ENCODE measurements at regions not wholly inside any gene's neighbourhood (a gene's known extent, or its start where the extent isn't known, plus 50 kb on each side); places are given as distances from the start of the nearest gene placed in this dataset.

- H3K79me2 ChIP-seq (ENCODE audit: insufficient read depth, low read length), result no peaks in the 10 kb centered on the region
- H3K9me3 ChIP-seq (replicated peaks in 1 of 2; ENCODE audit: control insufficient read depth in 1 of 2, insufficient read depth in 1 of 2, low read length in 2 of 2), result no peaks in the 10 kb centered on the region
- no peak for DNase-seq
- H3K27me3 Mint-ChIP-seq (ENCODE audit: low read depth in 3 of 3), result peaks cover 0 to 2% (median 0%) of the 10 kb centered on the region in 3 donors
- no peak for TF ChIP-seq CTCF (IDR thresholded peaks at IDR 0.05)
- no peaks in the 10 kb centered on the region for H3K36me3 ChIP-seq (replicated peaks in 1 of 2; ENCODE audit: control insufficient read depth in 1 of 2, insufficient read depth in 2 of 2, low read length in 2 of 2)
- no peak overlapping the region for H2AFZ ChIP-seq (ENCODE audit: insufficient read depth, low read depth, low read length, poor library complexity, severe bottlenecking)
- intact Hi-C loops (cut with micrococcal nuclease), result no loop called here
- peaks cover 2 to 14% (median 5%) of the 10 kb centered on the region in 7 donors for H3K9me3 Mint-ChIP-seq
- no peak overlapping the region for H3K4me3 ChIP-seq (replicated peaks in 1 of 3; ENCODE audit: low read depth in 2 of 3, low read length in 3 of 3)
- no peaks in the 10 kb centered on the region for H3K4me1 ChIP-seq (ENCODE audit: control insufficient read depth in 1 of 2, insufficient read depth in 2 of 2, low read length in 2 of 2)
- no peak overlapping the region for H3K27ac ChIP-seq (ENCODE audit: low read depth in 1 of 2, low read length in 2 of 2)
- H3K36me3 Mint-ChIP-seq, result no peaks in the 10 kb centered on the region
- H4K20me1 ChIP-seq (ENCODE audit: insufficient read depth, low read length), result no peaks in the 10 kb centered on the region
- no peaks in the 10 kb centered on the region for H3K4me1 Mint-ChIP-seq
- 81% methylated on average over 3 of the region's 7 CpGs for WGBS (ENCODE audit: insufficient coverage)
- H3K4me2 ChIP-seq (replicated peaks; ENCODE audit: extremely low read depth, low read length, poor library complexity, severe bottlenecking), result no peak overlapping the region
- no peak overlapping the region for H3K9ac ChIP-seq (ENCODE audit: insufficient read depth, low read length, poor library complexity, severe bottlenecking)
- no peak overlapping the region for H3K4me3 Mint-ChIP-seq
- H3K27ac Mint-ChIP-seq, result no peak overlapping the region
- H3K27me3 ChIP-seq (ENCODE audit: control insufficient read depth in 2 of 2, insufficient read depth in 2 of 2, low read length in 2 of 2), result no peaks in the 10 kb centered on the region
Observed at GRCh38 chr14:48598458-48598857, 923.1 kb upstream of the MDGA2 start.

- H3K4me1 ChIP-seq (ENCODE audit: control insufficient read depth in 1 of 2, insufficient read depth in 2 of 2, low read length in 2 of 2), result no peaks in the 10 kb centered on the region
- intact Hi-C loops (cut with micrococcal nuclease), result no loop called here
- no peaks in the 10 kb centered on the region for H3K4me1 Mint-ChIP-seq
- H4K20me1 ChIP-seq (ENCODE audit: insufficient read depth, low read length), result no peaks in the 10 kb centered on the region
- no peak for DNase-seq
- H3K27me3 ChIP-seq (ENCODE audit: control insufficient read depth in 2 of 2, insufficient read depth in 2 of 2, low read length in 2 of 2), result no peaks in the 10 kb centered on the region
- H3K27me3 Mint-ChIP-seq (ENCODE audit: low read depth in 3 of 3), result no peaks in the 10 kb centered on the region
- H3K4me2 ChIP-seq (replicated peaks; ENCODE audit: extremely low read depth, low read length, poor library complexity, severe bottlenecking), result no peak overlapping the region
- no CpG with 5 or more reads among the region's 1 CpG for WGBS (ENCODE audit: insufficient coverage)
- peaks cover 0 to 3% of the 10 kb centered on the region in 2 donors for H3K9me3 ChIP-seq (replicated peaks in 1 of 2; ENCODE audit: control insufficient read depth in 1 of 2, insufficient read depth in 1 of 2, low read length in 2 of 2)
- no peak overlapping the region for H3K27ac Mint-ChIP-seq
- H3K27ac ChIP-seq (ENCODE audit: low read depth in 1 of 2, low read length in 2 of 2), result no peak overlapping the region
- H2AFZ ChIP-seq (ENCODE audit: insufficient read depth, low read depth, low read length, poor library complexity, severe bottlenecking), result no peak overlapping the region
- H3K9ac ChIP-seq (ENCODE audit: insufficient read depth, low read length, poor library complexity, severe bottlenecking), result no peak overlapping the region
- H3K36me3 Mint-ChIP-seq, result no peaks in the 10 kb centered on the region
- no peaks in the 10 kb centered on the region for H3K79me2 ChIP-seq (ENCODE audit: insufficient read depth, low read length)
- no peak overlapping the region for H3K4me3 ChIP-seq (replicated peaks in 1 of 3; ENCODE audit: low read depth in 2 of 3, low read length in 3 of 3)
- H3K36me3 ChIP-seq (replicated peaks in 1 of 2; ENCODE audit: control insufficient read depth in 1 of 2, insufficient read depth in 2 of 2, low read length in 2 of 2), result no peaks in the 10 kb centered on the region
- H3K4me3 Mint-ChIP-seq, result no peak overlapping the region
- TF ChIP-seq CTCF (IDR thresholded peaks at IDR 0.05), result no peak
- peaks cover 0 to 2% (median 0%) of the 10 kb centered on the region in 7 donors for H3K9me3 Mint-ChIP-seq
Observed at GRCh38 chr14:48586099-48586498, 910.7 kb upstream of the MDGA2 start.
